ENCODE measurements at regions not wholly inside any gene's neighbourhood (a gene's known extent, or its start where the extent isn't known, plus 50 kb on each side); places are given as distances from the start of the nearest gene placed in this dataset.

- TF ChIP-seq CTCF (IDR thresholded peaks at IDR 0.05) (no peak), POLR2A (IDR thresholded peaks at IDR 0.05) (no peak)
These were observed 91.6 kb downstream of the COX7C start for GRCh38 chr5:86709157-86709881.

Measured in lower leg skin (tissue), 3 donors.